ENCODE measurements at regions not wholly inside any gene's neighbourhood (a gene's known extent, or its start where the extent isn't known, plus 50 kb on each side); places are given as distances from the start of the nearest gene placed in this dataset.
"Not testable (repeated sequence)": the region's sequence is repeated elsewhere in the genome, so short reads cannot be mapped to it uniquely, and the experiment has no call there.

- H3K9me3 ChIP-seq (ENCODE audit: low read depth), result no peaks in the 10 kb centered on the region
- no peak overlapping the region for H3K27ac ChIP-seq
- TF ChIP-seq EZH2 (IDR thresholded peaks at IDR 0.05; ENCODE audit: borderline replicate concordance) (no peak), EZH2phosphoT487 (IDR thresholded peaks at IDR 0.05; ENCODE audit: low read depth, severe bottlenecking, unreplicated experiment) (no peak), CTCF (IDR thresholded peaks at IDR 0.05; ENCODE audit: poor library complexity) (no peak)
- no peaks in the 10 kb centered on the region for H3K27me3 ChIP-seq
- H3K4me1 ChIP-seq (ENCODE audit: insufficient read depth), result no peaks in the 10 kb centered on the region
- no peak for DNase-seq (ENCODE audit: low spot score)
- no peaks in the 10 kb centered on the region for H4K20me1 ChIP-seq (ENCODE audit: insufficient read depth, poor library complexity, severe bottlenecking)
- no peaks in the 10 kb centered on the region for H3K9me2 ChIP-seq (replicated peaks; ENCODE audit: insufficient read depth)
- H3K4me3 ChIP-seq, result no peak overlapping the region
- H3K36me3 ChIP-seq (replicated peaks; ENCODE audit: insufficient read depth, low read depth), result no peaks in the 10 kb centered on the region
- H3K79me2 ChIP-seq, result no peaks in the 10 kb centered on the region
- H3K4me2 ChIP-seq, result no peak overlapping the region
- no peak overlapping the region for H2AFZ ChIP-seq
- WGBS (ENCODE audit: low lambda C conversion rate, missing lambda C conversion rate), result 53% methylated on average over 3 of the region's 3 CpGs
Measured at GRCh38 chr2:193072647-193073046, 877.9 kb upstream of the TMEFF2 start.

GRCh38 chr2:193025556-193025955 is 830.8 kb upstream of the TMEFF2 start:
- H3K36me3 ChIP-seq (replicated peaks; ENCODE audit: insufficient read depth, low read depth); H3K4me1 ChIP-seq (ENCODE audit: insufficient read depth); H3K27ac ChIP-seq; H4K20me1 ChIP-seq (ENCODE audit: insufficient read depth, poor library complexity, severe bottlenecking); H3K27me3 ChIP-seq; H3K9me2 ChIP-seq (replicated peaks; ENCODE audit: insufficient read depth); H2AFZ ChIP-seq; H3K4me2 ChIP-seq; DNase-seq (ENCODE audit: low spot score); H3K79me2 ChIP-seq; H3K9me3 ChIP-seq (ENCODE audit: low read depth); H3K4me3 ChIP-seq: not testable (repeated sequence)
- WGBS (ENCODE audit: low lambda C conversion rate, missing lambda C conversion rate), result 74% methylated on average over 3 of the region's 3 CpGs

- H3K9me3 ChIP-seq (ENCODE audit: low read depth), result no peaks in the 10 kb centered on the region
- H3K27ac ChIP-seq, result no peak overlapping the region
- WGBS (ENCODE audit: low lambda C conversion rate, missing lambda C conversion rate), result 96% methylated on average over 1 of the region's 1 CpG
- no peaks in the 10 kb centered on the region for H4K20me1 ChIP-seq (ENCODE audit: insufficient read depth, poor library complexity, severe bottlenecking)
- H3K4me1 ChIP-seq (ENCODE audit: insufficient read depth), result no peaks in the 10 kb centered on the region
- no peak overlapping the region for H3K4me2 ChIP-seq
- no peaks in the 10 kb centered on the region for H3K9me2 ChIP-seq (replicated peaks; ENCODE audit: insufficient read depth)
- H3K79me2 ChIP-seq, result no peaks in the 10 kb centered on the region
- H3K36me3 ChIP-seq (replicated peaks; ENCODE audit: insufficient read depth, low read depth), result no peaks in the 10 kb centered on the region
- no peaks in the 10 kb centered on the region for H3K27me3 ChIP-seq
- no peak overlapping the region for H2AFZ ChIP-seq
- H3K4me3 ChIP-seq, result no peak overlapping the region
- DNase-seq (ENCODE audit: low spot score), result no peak
- TF ChIP-seq EZH2phosphoT487 (IDR thresholded peaks at IDR 0.05; ENCODE audit: low read depth, severe bottlenecking, unreplicated experiment), result no peak
- TF ChIP-seq EZH2 (IDR thresholded peaks at IDR 0.05; ENCODE audit: borderline replicate concordance), result no peak
- TF ChIP-seq CTCF (IDR thresholded peaks at IDR 0.05; ENCODE audit: poor library complexity), result no peak
Measured at GRCh38 chr2:193024791-193025190, 830.1 kb upstream of the TMEFF2 start.

GRCh38 chr2:193011870-193012269 is 817.1 kb upstream of the TMEFF2 start:
- Histone ChIP-seq H3K4me2 (no peak overlapping the region), H3K27ac (no peak overlapping the region), H3K79me2 (no peaks in the 10 kb centered on the region), H4K20me1 (ENCODE audit: insufficient read depth, poor library complexity, severe bottlenecking) (no peaks in the 10 kb centered on the region), H3K4me1 (ENCODE audit: insufficient read depth) (no peaks in the 10 kb centered on the region), H3K9me3 (ENCODE audit: low read depth) (no peaks in the 10 kb centered on the region), H3K4me3 (no peak overlapping the region), H3K9me2 (replicated peaks; ENCODE audit: insufficient read depth) (no peaks in the 10 kb centered on the region), H3K27me3 (no peaks in the 10 kb centered on the region), H2AFZ (no peak overlapping the region), H3K36me3 (replicated peaks; ENCODE audit: insufficient read depth, low read depth) (no peaks in the 10 kb centered on the region)
- TF ChIP-seq CTCF (IDR thresholded peaks at IDR 0.05; ENCODE audit: poor library complexity), result no peak
- no peak for TF ChIP-seq EZH2phosphoT487 (IDR thresholded peaks at IDR 0.05; ENCODE audit: low read depth, severe bottlenecking, unreplicated experiment)
- TF ChIP-seq EZH2 (IDR thresholded peaks at IDR 0.05; ENCODE audit: borderline replicate concordance), result no peak
- WGBS (ENCODE audit: low lambda C conversion rate, missing lambda C conversion rate), result 92% methylated on average over 1 of the region's 1 CpG
- DNase-seq (ENCODE audit: low spot score), result no peak

All from hepatocyte (in vitro differentiated cells).